Astrocyte of the cerebellum (primary cell): ENCODE measurements at regions not wholly inside any gene's neighbourhood (a gene's known extent, or its start where the extent isn't known, plus 50 kb on each side); places are given as distances from the start of the nearest gene placed in this dataset.

Experiments used
- DNase-seq: peaks from one replicate; pipeline ENCODE4 v3.0.0-alpha.2; 2011; ENCODE audit warnings: low read depth
- H3K4me3 ChIP-seq: 2 replicates; pipeline ENCODE4 v1.5.1; 2011; ENCODE audit warnings: mild to moderate bottlenecking, low read depth, low read length, moderate library complexity
- CTCF ChIP-seq: IDR thresholded peaks from 2 replicates; pipeline ENCODE4 v1.5.1; 2012; ENCODE audit warnings: low read length, low read depth, moderate library complexity, mild to moderate bottlenecking; ENCODE audit errors: missing control alignments
- in situ Hi-C: cut with HindIII; loops from 2 replicates; pipeline ENCODE4 v1.10.0; 2017; ENCODE audit warnings: low sequenced_read_pairs

GRCh38 chr11:91978747-91979146 is 245.9 kb upstream of the FAT3 start:
- H3K4me3 ChIP-seq: no peak overlapping the region
- TF ChIP-seq CTCF: no peak
- in situ Hi-C loops: no loop called here
- DNase-seq: peak; percentile 38

- no peak for DNase-seq
- TF ChIP-seq CTCF: no peak
- in situ Hi-C loops: no loop called here
- no peak overlapping the region for H3K4me3 ChIP-seq
Observed at GRCh38 chr11:91972665-91973266, 251.9 kb upstream of the FAT3 start.

- in situ Hi-C loops: no loop called here
- TF ChIP-seq CTCF: no peak
- no peak overlapping the region for H3K4me3 ChIP-seq
- no peak for DNase-seq
Observed at GRCh38 chr11:91970624-91971023, 254.0 kb upstream of the FAT3 start.

GRCh38 chr11:91969486-91969885 is 255.1 kb upstream of the FAT3 start:
- no peak overlapping the region for H3K4me3 ChIP-seq
- in situ Hi-C loops: no loop called here
- no peak for DNase-seq
- no peak for TF ChIP-seq CTCF

GRCh38 chr11:91967691-91968045 is 256.9 kb upstream of the FAT3 start:
- no peak overlapping the region for H3K4me3 ChIP-seq
- no peak for DNase-seq
- in situ Hi-C loops: no loop called here
- TF ChIP-seq CTCF: no peak

GRCh38 chr11:91967026-91967690 is 257.5 kb upstream of the FAT3 start:
- no peak overlapping the region for H3K4me3 ChIP-seq
- DNase-seq: no peak
- in situ Hi-C loops: no loop called here
- TF ChIP-seq CTCF: no peak
